ENCODE measurements at regions not wholly inside any gene's neighbourhood (a gene's known extent, or its start where the extent isn't known, plus 50 kb on each side); places are given as distances from the start of the nearest gene placed in this dataset.

- H3K4me3 Mint-ChIP-seq: no peak overlapping the region
- no peaks in the 10 kb centered on the region for H3K9me3 ChIP-seq (ENCODE audit: low read depth)
- no peak overlapping the region for H3K4me3 ChIP-seq
- H4K20me1 ChIP-seq (ENCODE audit: low read depth): no peaks in the 10 kb centered on the region
- no peaks in the 10 kb centered on the region for H3K36me3 Mint-ChIP-seq
- no peak for DNase-seq (ENCODE audit: low spot score)
- no peaks in the 10 kb centered on the region for H3K27me3 ChIP-seq
- H3K27ac ChIP-seq: no peak overlapping the region
- peak overlapping the region; percentile 30 for H3K27ac Mint-ChIP-seq
- no peak overlapping the region for H3K9ac ChIP-seq
- H3K4me1 Mint-ChIP-seq: peaks cover 10% of the 10 kb centered on the region
- H3K4me1 ChIP-seq: no peaks in the 10 kb centered on the region
- TF ChIP-seq EZH2phosphoT487 (IDR thresholded peaks at IDR 0.05) (no peak), EZH2 (IDR thresholded peaks at IDR 0.05) (no peak), CTCF (IDR thresholded peaks at IDR 0.05) (peak; percentile 28)
- no peak overlapping the region for H3K4me2 ChIP-seq
- peaks cover under 1% of the 10 kb centered on the region for H3K9me3 Mint-ChIP-seq
- H3F3A ChIP-seq (ENCODE audit: low read depth): no peaks in the 10 kb centered on the region
- no peak overlapping the region for H2AFZ ChIP-seq (replicated peaks)
- H3K36me3 ChIP-seq: no peaks in the 10 kb centered on the region
- peaks cover 2% of the 10 kb centered on the region for H3K27me3 Mint-ChIP-seq (ENCODE audit: insufficient read depth, low read depth)
- no peaks in the 10 kb centered on the region for H3K79me2 ChIP-seq (ENCODE audit: low read depth)
Measured at GRCh38 chr1:55289614-55290013, 74.5 kb upstream of the USP24 start.

DNA sequence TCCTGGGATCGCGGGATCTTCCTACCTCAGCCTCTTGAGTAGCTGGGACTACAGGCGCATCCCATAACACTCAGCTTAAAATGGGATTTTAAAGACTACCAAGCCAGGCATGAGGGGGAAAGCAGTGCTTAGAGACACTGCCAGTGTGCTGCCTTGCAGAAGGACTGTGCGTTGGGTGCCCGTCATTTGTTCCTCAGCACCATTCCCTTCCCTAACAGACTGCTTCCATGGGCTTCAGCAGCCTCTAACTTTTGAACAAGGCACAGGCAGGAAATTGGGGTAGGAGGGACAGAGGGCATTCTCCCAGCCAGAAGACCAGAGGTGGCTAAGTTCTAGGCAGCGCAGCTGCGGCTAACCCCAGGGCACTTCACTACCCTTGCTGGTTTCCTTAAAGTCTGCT lies 73.9 kb upstream of the USP24 start:
- no peak overlapping the region for H3K4me3 Mint-ChIP-seq

GRCh38 chr1:55288245-55288644 lies 73.1 kb upstream of the USP24 start:
- Histone ChIP-seq H2AFZ (replicated peaks) (no peak overlapping the region), H3K79me2 (ENCODE audit: low read depth) (no peaks in the 10 kb centered on the region), H3K9me3 (ENCODE audit: low read depth) (no peaks in the 10 kb centered on the region), H3K27ac (no peak overlapping the region), H3K4me3 (no peak overlapping the region), H3K4me1 (no peaks in the 10 kb centered on the region), H3K4me2 (no peak overlapping the region), H3K36me3 (no peaks in the 10 kb centered on the region), H3K27me3 (no peaks in the 10 kb centered on the region), H3K9ac (no peak overlapping the region), H4K20me1 (ENCODE audit: low read depth) (no peaks in the 10 kb centered on the region), H3F3A (ENCODE audit: low read depth) (no peaks in the 10 kb centered on the region)
- H3K4me3 Mint-ChIP-seq: no peak overlapping the region
- DNase-seq (ENCODE audit: low spot score): no peak
- no peaks in the 10 kb centered on the region for H3K9me3 Mint-ChIP-seq
- TF ChIP-seq CTCF (IDR thresholded peaks at IDR 0.05) (no peak), EZH2 (IDR thresholded peaks at IDR 0.05) (no peak), EZH2phosphoT487 (IDR thresholded peaks at IDR 0.05) (no peak)
- H3K27ac Mint-ChIP-seq: no peak overlapping the region
- H3K36me3 Mint-ChIP-seq: no peaks in the 10 kb centered on the region
- H3K27me3 Mint-ChIP-seq (ENCODE audit: insufficient read depth, low read depth): peaks cover 2% of the 10 kb centered on the region
- H3K4me1 Mint-ChIP-seq: peaks cover 10% of the 10 kb centered on the region

More for the DNA sequence above, 73.9 kb upstream of the USP24 start:
- DNase-seq (ENCODE audit: low spot score): no peak
- H4K20me1 ChIP-seq (ENCODE audit: low read depth): no peaks in the 10 kb centered on the region
- no peaks in the 10 kb centered on the region for H3K27me3 ChIP-seq
- Mint-ChIP-seq H3K4me1 (peaks cover 10% of the 10 kb centered on the region), H3K27me3 (ENCODE audit: insufficient read depth, low read depth) (peaks cover 2% of the 10 kb centered on the region), H3K9me3 (no peaks in the 10 kb centered on the region), H3K36me3 (no peaks in the 10 kb centered on the region), H3K27ac (no peak overlapping the region)
- no peaks in the 10 kb centered on the region for H3K9me3 ChIP-seq (ENCODE audit: low read depth)
- no peak overlapping the region for H3K27ac ChIP-seq
- no peak overlapping the region for H3K4me2 ChIP-seq
- H3K4me3 ChIP-seq: no peak overlapping the region
- no peaks in the 10 kb centered on the region for H3K79me2 ChIP-seq (ENCODE audit: low read depth)
- H2AFZ ChIP-seq (replicated peaks): peak overlapping the region; percentile 4
- no peaks in the 10 kb centered on the region for H3F3A ChIP-seq (ENCODE audit: low read depth)
- H3K36me3 ChIP-seq: no peaks in the 10 kb centered on the region
- H3K4me1 ChIP-seq: no peaks in the 10 kb centered on the region
- TF ChIP-seq EZH2 (IDR thresholded peaks at IDR 0.05): no peak
- TF ChIP-seq EZH2phosphoT487 (IDR thresholded peaks at IDR 0.05): no peak
- TF ChIP-seq CTCF (IDR thresholded peaks at IDR 0.05): no peak
- H3K9ac ChIP-seq: no peak overlapping the region

Measured in neural progenitor cell (in vitro differentiated cells).